HepG2 (cell line): ENCODE measurements at regions not wholly inside any gene's neighbourhood (a gene's known extent, or its start where the extent isn't known, plus 50 kb on each side); places are given as distances from the start of the nearest gene placed in this dataset.
A peak's percentile ranks its signal among the peaks of the same experiment; 100 is the strongest.

Experiments used
- ATAC-seq: fragments of 200-7000 bp; cut with Tn5 transposase; 3 replicates; pipeline ENCODE4 v1.9.1; 2020; ENCODE audit warnings: mild to moderate bottlenecking, moderate library complexity
- BruUV-seq: library from RNA; stranded (reverse); fragments of 400-500 nt; replicated peaks from 2 replicates; lab custom pipeline; 2021; lab: Mats Ljungman, UMichigan
- CTCF ChIA-PET: fragments of 300-600 bp; formaldehyde crosslinking; extraction: SDS; loops from one replicate; lab custom pipeline; 2021; ENCODE audit warnings: low total read pairs, inconsistent platforms, low intra/inter-chr PET ratio; lab: Yijun Ruan, JAX
- POLR2A ChIA-PET: fragments of 350-600 bp; sonication (Branson Sonifier 250); formaldehyde crosslinking; loops from one replicate; lab custom pipeline; 2020; ENCODE audit warnings: antibody characterized with exemption, inconsistent platforms; lab: Yijun Ruan, JAX
- DNase-seq: peaks from one replicate; pipeline ENCODE4 v3.0.0-alpha.2; 2015; ENCODE audit warnings: low spot score
- FAIRE-seq: peaks from 3 replicates; lab custom pipeline; 2011; peaks lifted over from hg19 to GRCh38; lab: Jason Lieb, UNC
- H2AFZ ChIP-seq: one replicate; pipeline ENCODE4 v1.6.1; 2011; ENCODE audit warnings: low read length, inconsistent platforms
- H3K27ac ChIP-seq: fragments of 300-600 bp; 3 replicates; pipeline ENCODE4 v1.8.0; 2011; ENCODE audit warnings: mixed run types, mild to moderate bottlenecking, mixed read lengths, low read length, inconsistent platforms; ENCODE audit not compliant: insufficient read depth; ENCODE audit errors: extremely low read length
- H3K27me3 ChIP-seq, 2 experiments: fragments of 200-600 bp in 1 of 2; 2 replicates in 1 of 2; 3 replicates in 1 of 2; pipeline versions ENCODE4 v1.6.0 to v1.8.0; 2011; ENCODE audit warnings: low read length in 2 of 2, mild to moderate bottlenecking in 2 of 2, moderate library complexity in 2 of 2, inconsistent platforms in 1 of 2; ENCODE audit not compliant: insufficient read depth in 2 of 2, control insufficient read depth in 1 of 2
- H3K36me3 ChIP-seq, 2 experiments: fragments of 200-600 bp in 1 of 2; replicated peaks in 1 of 2; 2 replicates in 1 of 2; 3 replicates in 1 of 2; pipeline versions ENCODE4 v1.5.1 to v1.8.0; 2011; ENCODE audit warnings: low read length in 2 of 2, inconsistent platforms in 1 of 2; ENCODE audit not compliant: insufficient read depth in 2 of 2, control insufficient read depth in 1 of 2
- H3K4me1 ChIP-seq: 2 replicates; pipeline ENCODE4 v1.5.1; 2012; ENCODE audit warnings: low read length, inconsistent platforms; ENCODE audit not compliant: insufficient read depth
- H3K4me2 ChIP-seq: 2 replicates; pipeline ENCODE4 v1.6.0; 2011; ENCODE audit warnings: low read depth, low read length, inconsistent platforms
- H3K4me3 ChIP-seq, 3 experiments: fragments of 200-600 bp in 1 of 3; sonication (generic), shearing (Covaris generic) in 1 of 3; replicated peaks in 1 of 3; 2 replicates each; pipeline ENCODE4 v1.5.1; 2011 to 2016; ENCODE audit warnings: low read length in 3 of 3, inconsistent platforms in 2 of 3, low read depth in 2 of 3, mild to moderate bottlenecking in 2 of 3, control low read depth in 1 of 3, mixed read lengths in 1 of 3; ENCODE audit not compliant: insufficient read depth in 1 of 3
- H3K79me2 ChIP-seq: one replicate; pipeline ENCODE4 v1.6.1; 2011; ENCODE audit warnings: low read length, inconsistent platforms; ENCODE audit not compliant: insufficient read depth
- H3K9ac ChIP-seq: 2 replicates; pipeline ENCODE4 v1.6.0; 2011; ENCODE audit warnings: mild to moderate bottlenecking, low read depth, low read length, inconsistent platforms; ENCODE audit not compliant: insufficient read depth
- H3K9me3 ChIP-seq: 2 replicates; pipeline ENCODE4 v1.5.1; 2012; ENCODE audit warnings: mild to moderate bottlenecking, low read length
- H4K20me1 ChIP-seq: 2 replicates; pipeline ENCODE4 v1.6.0; 2011; ENCODE audit warnings: inconsistent platforms, mild to moderate bottlenecking, low read length, moderate library complexity; ENCODE audit not compliant: insufficient read depth
- CREB1 ChIP-seq, 2 experiments: fragments of 450-650 bp in 1 of 2; IDR thresholded peaks; 2 replicates each; pipeline ENCODE4 v1.6.1; 2016 to 2017; ENCODE audit warnings: control low read depth in 1 of 2, mild to moderate bottlenecking in 1 of 2, missing compliant biosample characterization in 1 of 2, missing genetic modification characterization in 1 of 2
- EP300 ChIP-seq, 3 experiments: sonication (generic) in 1 of 3; formaldehyde crosslinking in 1 of 3; IDR thresholded peaks; 2 replicates each; pipeline versions ENCODE4 v1.5.1 to v1.6.1; 2011 to 2020; ENCODE audit warnings: low read depth in 2 of 3, low read length in 2 of 3, borderline replicate concordance in 1 of 3, improper control_type of control experiment in 1 of 3, mild to moderate bottlenecking in 1 of 3, missing genetic modification reagents in 1 of 3, moderate library complexity in 1 of 3
- KDM4B ChIP-seq: sonication (generic); formaldehyde crosslinking; IDR thresholded peaks from 2 replicates; pipeline ENCODE4 v1.4.0; 2020; ENCODE audit warnings: missing genetic modification reagents
- NFE2L2 ChIP-seq: fragments of 150-350 bp; IDR thresholded peaks from 2 replicates; pipeline ENCODE4 v1.6.1; 2014; ENCODE audit warnings: low read length
- ZBTB21 ChIP-seq: sonication (generic); formaldehyde crosslinking; IDR thresholded peaks from 2 replicates; pipeline ENCODE4 v1.4.0; 2020; ENCODE audit warnings: missing genetic modification reagents
- ZBTB38 ChIP-seq: sonication (generic); formaldehyde crosslinking; IDR thresholded peaks from 2 replicates; pipeline ENCODE4 v1.5.1; 2020; ENCODE audit warnings: mild to moderate bottlenecking, missing genetic modification reagents
- ZNF205 ChIP-seq: IDR thresholded peaks from 2 replicates; pipeline ENCODE4 v1.6.1; 2018; ENCODE audit warnings: missing biosample characterization, missing genetic modification reagents
- WGBS: methylation state at CpG from one replicate; pipeline ENCODE4 v1.1.6; 2017; ENCODE audit warnings: low lambda C conversion rate; 5-methylcytosine and 5-hydroxymethylcytosine counted together
- in situ Hi-C: cut with HindIII; loops from 2 replicates; pipeline ENCODE4 v1.10.0; 2017; ENCODE audit warnings: low pct_unique_long_range_greater_than_20kb; ENCODE audit not compliant: extremely low pct_ligation_motif_present
- intact Hi-C: fragments of 100-400 bp; cut with micrococcal nuclease; formaldehyde crosslinking; loops from one replicate; pipeline ENCODE4 v1.10.0; 2022; ENCODE audit not compliant: unreplicated experiment
- TF ChIP-seq, protein P1 (sequence below): sonication (generic); formaldehyde crosslinking; IDR thresholded peaks from 2 replicates; pipeline ENCODE4 v1.9.0; 2021; ENCODE audit warnings: missing genetic modification reagents, borderline replicate concordance
- TF ChIP-seq, protein P2 (sequence below): sonication (generic); formaldehyde crosslinking; IDR thresholded peaks from 2 replicates; pipeline ENCODE4 v1.8.0; 2022; ENCODE audit warnings: missing genetic modification reagents, mild to moderate bottlenecking, inconsistent platforms, borderline replicate concordance
- TF ChIP-seq, protein P3 (sequence below): sonication (generic); formaldehyde crosslinking; conservative IDR thresholded peaks from 2 replicates; pipeline ENCODE4 v1.8.0; 2022; ENCODE audit warnings: missing genetic modification reagents
- TF ChIP-seq, protein P4 (sequence below): sonication (generic); formaldehyde crosslinking; IDR thresholded peaks from 2 replicates; pipeline ENCODE4 v1.4.0; 2020; ENCODE audit warnings: missing genetic modification reagents, mild to moderate bottlenecking, borderline replicate concordance
- TF ChIP-seq, protein P5 (sequence below): sonication (generic); formaldehyde crosslinking; IDR thresholded peaks from 2 replicates; pipeline ENCODE4 v1.4.0; 2020; ENCODE audit warnings: missing genetic modification reagents; ENCODE audit errors: not compliant biosample characterization

DNA sequence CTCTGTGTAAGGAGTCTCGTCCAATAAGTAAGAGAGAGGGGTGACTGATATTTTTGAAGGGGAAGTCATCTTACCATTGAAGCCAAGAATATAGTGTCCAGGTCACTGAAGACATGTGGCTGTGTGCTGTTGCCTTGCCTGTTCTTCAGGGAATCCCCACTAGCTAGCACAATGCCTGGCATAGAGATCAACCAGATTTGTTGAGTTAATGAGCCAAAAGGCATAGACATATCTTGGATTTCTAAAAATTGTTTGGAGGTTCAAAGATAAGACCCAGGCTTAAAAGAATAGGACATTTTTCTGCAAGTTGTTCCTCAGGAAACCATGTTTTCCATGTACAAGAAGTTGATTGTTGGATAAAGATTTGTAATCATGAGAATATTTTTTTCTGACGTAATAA lies 119.3 kb upstream of the DKK2 start:
- Histone ChIP-seq H3K9ac (no peak overlapping the region), H2AFZ (no peak overlapping the region), H3K27ac (no peak overlapping the region), H3K36me3 (no peaks in the 10 kb centered on the region), H3K79me2 (no peaks in the 10 kb centered on the region), H3K4me1 (no peaks in the 10 kb centered on the region), H3K9me3 (no peaks in the 10 kb centered on the region), H3K27me3 (no peaks in the 10 kb centered on the region), H3K4me2 (no peak overlapping the region), H4K20me1 (no peaks in the 10 kb centered on the region), H3K4me3 (no peak overlapping the region)
- TF ChIP-seq NFE2L2: no peak
- TF ChIP-seq, protein P1, sequence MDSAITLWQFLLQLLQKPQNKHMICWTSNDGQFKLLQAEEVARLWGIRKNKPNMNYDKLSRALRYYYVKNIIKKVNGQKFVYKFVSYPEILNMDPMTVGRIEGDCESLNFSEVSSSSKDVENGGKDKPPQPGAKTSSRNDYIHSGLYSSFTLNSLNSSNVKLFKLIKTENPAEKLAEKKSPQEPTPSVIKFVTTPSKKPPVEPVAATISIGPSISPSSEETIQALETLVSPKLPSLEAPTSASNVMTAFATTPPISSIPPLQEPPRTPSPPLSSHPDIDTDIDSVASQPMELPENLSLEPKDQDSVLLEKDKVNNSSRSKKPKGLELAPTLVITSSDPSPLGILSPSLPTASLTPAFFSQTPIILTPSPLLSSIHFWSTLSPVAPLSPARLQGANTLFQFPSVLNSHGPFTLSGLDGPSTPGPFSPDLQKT: no peak
- TF ChIP-seq ZBTB38 (CRISPR knock-in tag): no peak
- TF ChIP-seq CREB1 (IDR thresholded peaks at IDR 0.05): peak; percentile 39; the same call in 1 of the 2 replicates
- no peak for TF ChIP-seq CREB1 (CRISPR knock-in tag; IDR thresholded peaks at IDR 0.05)
- no peak for TF ChIP-seq ZBTB21 (CRISPR knock-in tag)
- TF ChIP-seq, protein P2, sequence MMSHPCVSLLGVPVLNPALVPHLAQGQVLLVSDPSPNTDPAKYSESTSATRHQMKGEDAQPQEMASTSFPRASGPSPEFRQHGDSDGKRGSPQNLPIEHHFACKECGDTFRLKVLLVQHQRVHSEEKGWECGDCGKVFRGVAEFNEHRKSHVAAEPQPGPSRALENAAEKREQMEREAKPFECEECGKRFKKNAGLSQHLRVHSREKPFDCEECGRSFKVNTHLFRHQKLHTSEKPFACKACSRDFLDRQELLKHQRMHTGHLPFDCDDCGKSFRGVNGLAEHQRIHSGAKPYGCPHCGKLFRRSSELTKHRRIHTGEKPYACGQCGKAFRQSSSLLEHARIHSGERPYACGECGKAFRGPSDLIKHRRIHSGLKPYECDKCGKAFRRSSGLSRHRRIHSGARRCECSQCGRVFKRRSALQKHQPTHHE (CRISPR knock-in tag): no peak
- WGBS: 5% methylated on average over 2 of the region's 2 CpGs
- BruUV-seq: no TSS peak
- DNase-seq (no peak), ATAC-seq (no peak), FAIRE-seq (no peak)
- POLR2A ChIA-PET: no interaction called here
- in situ Hi-C loops: no loop called here
- intact Hi-C loops: no loop called here
- CTCF ChIA-PET: no interaction called here

DNA sequence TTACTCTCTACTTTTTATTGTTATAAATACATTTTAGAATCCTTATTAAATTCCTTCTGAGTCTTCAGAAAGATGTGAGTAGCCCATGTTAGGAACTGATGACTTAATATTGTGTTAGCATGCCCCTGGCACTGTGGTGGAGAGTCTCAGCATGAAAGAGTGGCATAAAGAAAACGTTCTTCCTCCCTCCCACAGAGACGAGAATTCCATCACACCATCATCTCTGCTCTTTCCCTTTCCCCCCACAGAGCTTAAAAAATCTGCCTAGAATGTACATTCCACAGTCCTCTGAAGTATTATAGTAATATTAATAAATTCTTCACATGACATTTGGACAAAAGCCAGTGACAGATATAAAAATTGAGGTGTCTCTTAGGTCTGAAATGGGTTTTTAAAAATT lies 117.8 kb upstream of the DKK2 start:
- BruUV-seq: no TSS peak
- in situ Hi-C loops: no loop called here
- TF ChIP-seq EP300 (IDR thresholded peaks at IDR 0.05; ENCODE audit: low read depth in 2 of 2, low read length in 2 of 2) (no peak), EP300 (CRISPR knock-in tag; IDR thresholded peaks at IDR 0.05; ENCODE audit: borderline replicate concordance) (no peak), NFE2L2 (no peak), ZNF205 (no peak), KDM4B (CRISPR knock-in tag) (no peak)
- TF ChIP-seq, protein P3, sequence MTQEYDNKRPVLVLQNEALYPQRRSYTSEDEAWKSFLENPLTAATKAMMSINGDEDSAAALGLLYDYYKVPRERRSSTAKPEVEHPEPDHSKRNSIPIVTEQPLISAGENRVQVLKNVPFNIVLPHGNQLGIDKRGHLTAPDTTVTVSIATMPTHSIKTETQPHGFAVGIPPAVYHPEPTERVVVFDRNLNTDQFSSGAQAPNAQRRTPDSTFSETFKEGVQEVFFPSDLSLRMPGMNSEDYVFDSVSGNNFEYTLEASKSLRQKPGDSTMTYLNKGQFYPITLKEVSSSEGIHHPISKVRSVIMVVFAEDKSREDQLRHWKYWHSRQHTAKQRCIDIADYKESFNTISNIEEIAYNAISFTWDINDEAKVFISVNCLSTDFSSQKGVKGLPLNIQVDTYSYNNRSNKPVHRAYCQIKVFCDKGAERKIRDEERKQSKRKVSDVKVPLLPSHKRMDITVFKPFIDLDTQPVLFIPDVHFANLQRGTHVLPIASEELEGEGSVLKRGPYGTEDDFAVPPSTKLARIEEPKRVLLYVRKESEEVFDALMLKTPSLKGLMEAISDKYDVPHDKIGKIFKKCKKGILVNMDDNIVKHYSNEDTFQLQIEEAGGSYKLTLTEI: no peak
- TF ChIP-seq, protein P4, sequence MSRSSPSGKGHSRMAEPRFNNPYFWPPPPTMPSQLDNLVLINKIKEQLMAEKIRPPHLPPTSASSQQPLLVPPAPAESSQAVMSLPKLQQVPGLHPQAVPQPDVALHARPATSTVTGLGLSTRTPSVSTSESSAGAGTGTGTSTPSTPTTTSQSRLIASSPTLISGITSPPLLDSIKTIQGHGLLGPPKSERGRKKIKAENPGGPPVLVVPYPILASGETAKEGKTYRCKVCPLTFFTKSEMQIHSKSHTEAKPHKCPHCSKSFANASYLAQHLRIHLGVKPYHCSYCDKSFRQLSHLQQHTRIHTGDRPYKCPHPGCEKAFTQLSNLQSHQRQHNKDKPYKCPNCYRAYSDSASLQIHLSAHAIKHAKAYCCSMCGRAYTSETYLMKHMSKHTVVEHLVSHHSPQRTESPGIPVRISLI (CRISPR knock-in tag): no peak
- TF ChIP-seq, protein P5, sequence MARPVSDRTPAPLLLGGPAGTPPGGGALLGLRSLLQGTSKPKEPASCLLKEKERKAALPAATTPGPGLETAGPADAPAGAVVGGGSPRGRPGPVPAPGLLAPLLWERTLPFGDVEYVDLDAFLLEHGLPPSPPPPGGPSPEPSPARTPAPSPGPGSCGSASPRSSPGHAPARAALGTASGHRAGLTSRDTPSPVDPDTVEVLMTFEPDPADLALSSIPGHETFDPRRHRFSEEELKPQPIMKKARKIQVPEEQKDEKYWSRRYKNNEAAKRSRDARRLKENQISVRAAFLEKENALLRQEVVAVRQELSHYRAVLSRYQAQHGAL (CRISPR knock-in tag): no peak

More for the DNA sequence above, 117.8 kb upstream of the DKK2 start:
- no peak overlapping the region for H3K4me2 ChIP-seq
- ChIA-PET POLR2A (no interaction called here), CTCF (no interaction called here)
- DNase-seq (no peak), ATAC-seq (no peak), FAIRE-seq (no peak)
- 0% methylated on average over 2 of the region's 2 CpGs for WGBS
- H4K20me1 ChIP-seq: no peaks in the 10 kb centered on the region
- intact Hi-C loops: no loop called here
- no peaks in the 10 kb centered on the region for H3K79me2 ChIP-seq
- H3K9ac ChIP-seq: no peak overlapping the region
- H2AFZ ChIP-seq: no peak overlapping the region
- no peaks in the 10 kb centered on the region for H3K36me3 ChIP-seq
- no peak overlapping the region for H3K4me3 ChIP-seq
- H3K9me3 ChIP-seq: no peaks in the 10 kb centered on the region
- H3K27me3 ChIP-seq: no peaks in the 10 kb centered on the region
- H3K4me1 ChIP-seq: no peaks in the 10 kb centered on the region
- H3K27ac ChIP-seq: no peak overlapping the region
